BLaER1 treated with 17β-estradiol and CSF1 and Interleukin-3, amounts not matched to agents 10 nM and 100 nM (cell line): ENCODE measurements at regions not wholly inside any gene's neighbourhood (a gene's known extent, or its start where the extent isn't known, plus 50 kb on each side); places are given as distances from the start of the nearest gene placed in this dataset.

ENCODE experiments used
- H3K27ac ChIP-seq, 11 experiments: shearing (Covaris generic); formaldehyde crosslinking; 2 replicates each; pipeline ENCODE4 v1.8.1; 2022
- H3K27me3 ChIP-seq, 11 experiments: shearing (Covaris generic); formaldehyde crosslinking; 2 replicates each; pipeline ENCODE4 v1.8.1; 2022
- H3K36me3 ChIP-seq, 11 experiments: shearing (Covaris generic); formaldehyde crosslinking; 2 replicates each; pipeline ENCODE4 v1.8.1; 2022
- H3K4me1 ChIP-seq, 10 experiments: shearing (Covaris generic); formaldehyde crosslinking; 2 replicates each; pipeline ENCODE4 v1.8.1; 2022
- H3K4me2 ChIP-seq, 11 experiments: shearing (Covaris generic); formaldehyde crosslinking; 2 replicates each; pipeline ENCODE4 v1.8.1; 2022
- H3K4me3 ChIP-seq, 10 experiments: shearing (Covaris generic); formaldehyde crosslinking; 2 replicates each; pipeline ENCODE4 v1.8.1; 2022
- H3K9ac ChIP-seq, 11 experiments: shearing (Covaris generic); formaldehyde crosslinking; 2 replicates each; pipeline ENCODE4 v1.8.1; 2022
- H3K9me3 ChIP-seq, 11 experiments: shearing (Covaris generic); formaldehyde crosslinking; replicated peaks in 1 of 11; 2 replicates each; pipeline ENCODE4 v1.8.1; 2022
- H4K20me1 ChIP-seq, 11 experiments: shearing (Covaris generic); formaldehyde crosslinking; 2 replicates each; pipeline ENCODE4 v1.8.1; 2022
- Cebpa-rat ChIP-seq, 11 experiments: shearing (Covaris generic); IDR thresholded peaks; 2 replicates each; pipeline ENCODE4 v1.8.1; 2022

- H3K4me2 ChIP-seq = no peak overlapping the region
- no peaks in the 10 kb centered on the region for H3K27me3 ChIP-seq
- H3K4me3 ChIP-seq = no peak overlapping the region
- peaks cover 5 to 13% (median 7%) of the 10 kb centered on the region in 11 experiments; a peak in 17 of 22 replicates for H3K9me3 ChIP-seq
- no peaks in the 10 kb centered on the region for H4K20me1 ChIP-seq
- no peaks in the 10 kb centered on the region for H3K36me3 ChIP-seq
- H3K27ac ChIP-seq = no peak overlapping the region
- TF ChIP-seq Cebpa-rat (IDR thresholded peaks at IDR 0.05) = no peak
- no peak overlapping the region for H3K9ac ChIP-seq
- no peaks in the 10 kb centered on the region for H3K4me1 ChIP-seq
Measured at GRCh38 chr13:90362707-90363106, 984.8 kb upstream of the MIR17HG start.

DNA sequence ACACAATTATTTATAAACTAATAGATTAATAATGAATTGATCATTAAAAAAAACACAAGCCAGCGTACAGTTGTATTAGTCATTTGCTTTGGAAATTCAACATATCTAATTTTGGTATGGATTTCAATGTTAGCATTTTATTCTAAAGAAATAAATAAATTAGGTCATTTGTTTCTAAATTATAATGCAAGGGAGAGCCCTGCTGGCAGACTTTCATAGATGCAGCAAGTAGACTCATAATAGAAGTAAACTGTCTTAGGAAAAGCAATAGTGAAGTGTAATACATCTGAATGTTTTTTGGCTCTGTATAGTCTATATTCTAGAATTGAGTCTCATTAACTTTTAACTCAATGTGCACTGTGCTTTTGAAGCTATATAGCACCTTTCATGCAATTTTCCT lies 982.4 kb upstream of the MIR17HG start:
- no peak overlapping the region for H3K27ac ChIP-seq
- H3K4me1 ChIP-seq = no peaks in the 10 kb centered on the region
- H3K27me3 ChIP-seq = no peaks in the 10 kb centered on the region
- no peak overlapping the region for H3K9ac ChIP-seq
- H3K4me2 ChIP-seq = no peak overlapping the region
- no peak for TF ChIP-seq Cebpa-rat (IDR thresholded peaks at IDR 0.05)
- no peaks in the 10 kb centered on the region for H4K20me1 ChIP-seq
- peaks cover 5 to 11% (median 7%) of the 10 kb centered on the region in 11 experiments; a peak in 17 of 22 replicates for H3K9me3 ChIP-seq
- H3K4me3 ChIP-seq = no peak overlapping the region
- no peaks in the 10 kb centered on the region for H3K36me3 ChIP-seq

GRCh38 chr13:90374168-90374567 lies 973.3 kb upstream of the MIR17HG start:
- no peaks in the 10 kb centered on the region for H3K4me1 ChIP-seq
- no peak overlapping the region for H3K4me3 ChIP-seq
- no peak overlapping the region for H3K9ac ChIP-seq
- H4K20me1 ChIP-seq = no peaks in the 10 kb centered on the region
- no peaks in the 10 kb centered on the region for H3K9me3 ChIP-seq
- TF ChIP-seq Cebpa-rat (IDR thresholded peaks at IDR 0.05) = peak in 1 of 11 experiments; percentile 53; a peak in 2 of 22 replicates
- no peak overlapping the region for H3K4me2 ChIP-seq
- no peaks in the 10 kb centered on the region for H3K27me3 ChIP-seq
- no peak overlapping the region for H3K27ac ChIP-seq
- H3K36me3 ChIP-seq = no peaks in the 10 kb centered on the region

- Histone ChIP-seq H4K20me1 (no peaks in the 10 kb centered on the region), H3K4me3 (no peak overlapping the region), H3K27ac (no peak overlapping the region), H3K9me3 (no peaks in the 10 kb centered on the region), H3K9ac (no peak overlapping the region), H3K27me3 (no peaks in the 10 kb centered on the region), H3K36me3 (no peaks in the 10 kb centered on the region), H3K4me2 (no peak overlapping the region), H3K4me1 (no peaks in the 10 kb centered on the region)
- TF ChIP-seq Cebpa-rat (IDR thresholded peaks at IDR 0.05) = no peak
Measured at GRCh38 chr13:90375851-90376250, 971.6 kb upstream of the MIR17HG start.

- TF ChIP-seq Cebpa-rat (IDR thresholded peaks at IDR 0.05) = no peak
- no peak overlapping the region for H3K4me3 ChIP-seq
- H3K27me3 ChIP-seq = no peaks in the 10 kb centered on the region
- no peaks in the 10 kb centered on the region for H3K4me1 ChIP-seq
- no peaks in the 10 kb centered on the region for H4K20me1 ChIP-seq
- H3K9me3 ChIP-seq = no peaks in the 10 kb centered on the region
- no peaks in the 10 kb centered on the region for H3K36me3 ChIP-seq
- H3K4me2 ChIP-seq = no peak overlapping the region
- no peak overlapping the region for H3K9ac ChIP-seq
- H3K27ac ChIP-seq = no peak overlapping the region
Measured at GRCh38 chr13:90382425-90382824, 965.1 kb upstream of the MIR17HG start.

DNA sequence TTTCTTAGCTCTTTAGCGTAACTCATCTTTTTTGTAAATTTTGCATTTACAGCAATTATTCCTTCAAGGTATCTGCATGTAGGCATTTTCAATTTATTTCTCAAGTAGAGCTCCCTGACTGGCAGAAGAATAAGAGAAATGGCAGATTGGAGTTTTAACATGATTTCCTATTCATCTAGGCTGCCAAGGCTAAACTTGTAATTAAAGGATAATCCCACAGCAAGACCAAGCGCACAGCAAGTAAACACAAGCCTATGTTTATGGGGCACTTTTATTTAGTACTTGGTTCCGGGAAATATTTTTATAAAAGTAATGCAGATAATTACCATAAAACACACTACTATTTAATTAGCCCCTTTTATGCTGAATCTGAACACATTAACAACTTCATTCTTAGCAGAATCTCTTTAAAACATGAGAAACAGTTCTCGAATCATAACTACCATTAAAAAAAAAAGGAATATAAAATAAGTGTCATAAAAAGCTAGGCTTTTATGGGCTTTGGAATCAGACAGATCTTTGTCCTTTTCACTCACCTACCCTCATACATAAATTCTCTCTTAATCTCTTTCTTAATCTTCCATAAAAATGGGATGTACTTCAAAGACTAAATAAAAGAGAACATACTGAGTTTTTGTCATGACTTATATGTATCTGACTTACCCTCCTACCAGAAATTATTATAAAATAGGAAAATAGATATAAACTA lies 961.6 kb upstream of the MIR17HG start:
- H3K9me3 ChIP-seq = 0 out of 22 replicates have a peak, but pooled peaks cover 0 to 9% (median 0%) of the 10 kb centered on the region in 11 experiments
- H3K27ac ChIP-seq = no peak overlapping the region
- H3K27me3 ChIP-seq = no peaks in the 10 kb centered on the region
- H3K9ac ChIP-seq = no peak overlapping the region
- no peak overlapping the region for H3K4me2 ChIP-seq
- no peak overlapping the region for H3K4me3 ChIP-seq
- no peaks in the 10 kb centered on the region for H3K4me1 ChIP-seq
- H3K36me3 ChIP-seq = no peaks in the 10 kb centered on the region
- no peak for TF ChIP-seq Cebpa-rat (IDR thresholded peaks at IDR 0.05)
- no peaks in the 10 kb centered on the region for H4K20me1 ChIP-seq

GRCh38 chr13:90388887-90389452 lies 958.5 kb upstream of the MIR17HG start:
- Histone ChIP-seq H3K4me2 (no peak overlapping the region), H3K9me3 (0 out of 22 replicates have a peak, but pooled peaks cover 0 to 9% (median 0%) of the 10 kb centered on the region in 11 experiments), H3K4me1 (no peaks in the 10 kb centered on the region), H3K9ac (no peak overlapping the region), H3K4me3 (no peak overlapping the region), H3K36me3 (no peaks in the 10 kb centered on the region), H3K27me3 (no peaks in the 10 kb centered on the region), H4K20me1 (no peaks in the 10 kb centered on the region), H3K27ac (no peak overlapping the region)
- no peak for TF ChIP-seq Cebpa-rat (IDR thresholded peaks at IDR 0.05)

GRCh38 chr13:90389537-90389936 lies 958.0 kb upstream of the MIR17HG start:
- no peak overlapping the region for H3K4me3 ChIP-seq
- no peak overlapping the region for H3K9ac ChIP-seq
- no peaks in the 10 kb centered on the region for H3K4me1 ChIP-seq
- no peak overlapping the region for H3K4me2 ChIP-seq
- no peak overlapping the region for H3K27ac ChIP-seq
- H3K9me3 ChIP-seq = 0 out of 22 replicates have a peak, but pooled peaks cover 0 to 9% (median 0%) of the 10 kb centered on the region in 11 experiments
- no peaks in the 10 kb centered on the region for H3K27me3 ChIP-seq
- TF ChIP-seq Cebpa-rat (IDR thresholded peaks at IDR 0.05) = no peak
- no peaks in the 10 kb centered on the region for H4K20me1 ChIP-seq
- H3K36me3 ChIP-seq = no peaks in the 10 kb centered on the region

GRCh38 chr13:90393408-90393807 lies 954.1 kb upstream of the MIR17HG start:
- 0 out of 22 replicates have a peak, but pooled peaks cover 0 to 9% (median 0%) of the 10 kb centered on the region in 11 experiments for H3K9me3 ChIP-seq
- H3K27me3 ChIP-seq = no peaks in the 10 kb centered on the region
- no peaks in the 10 kb centered on the region for H3K36me3 ChIP-seq
- H3K4me2 ChIP-seq = no peak overlapping the region
- no peak overlapping the region for H3K27ac ChIP-seq
- H3K4me3 ChIP-seq = no peak overlapping the region
- TF ChIP-seq Cebpa-rat (IDR thresholded peaks at IDR 0.05) = no peak
- no peaks in the 10 kb centered on the region for H4K20me1 ChIP-seq
- H3K4me1 ChIP-seq = no peaks in the 10 kb centered on the region
- no peak overlapping the region for H3K9ac ChIP-seq

GRCh38 chr13:90395348-90395747 lies 952.1 kb upstream of the MIR17HG start:
- H3K4me2 ChIP-seq = no peak overlapping the region
- no peaks in the 10 kb centered on the region for H3K36me3 ChIP-seq
- no peak for TF ChIP-seq Cebpa-rat (IDR thresholded peaks at IDR 0.05)
- H3K27ac ChIP-seq = no peak overlapping the region
- H3K4me1 ChIP-seq = no peaks in the 10 kb centered on the region
- no peaks in the 10 kb centered on the region for H3K27me3 ChIP-seq
- no peak overlapping the region for H3K4me3 ChIP-seq
- no peaks in the 10 kb centered on the region for H3K9me3 ChIP-seq
- no peak overlapping the region for H3K9ac ChIP-seq
- no peaks in the 10 kb centered on the region for H4K20me1 ChIP-seq
